ENCODE measurements at regions not wholly inside any gene's neighbourhood (a gene's known extent, or its start where the extent isn't known, plus 50 kb on each side); places are given as distances from the start of the nearest gene placed in this dataset.

GRCh38 chr2:83320053-83320452, 1139.0 kb downstream of the SUCLG1 start:
- TF ChIP-seq FOXM1 (IDR thresholded peaks at IDR 0.05; ENCODE audit: borderline replicate concordance, low read depth) (no peak), EGR1 (IDR thresholded peaks at IDR 0.05) (no peak), TAF1 (IDR thresholded peaks at IDR 0.05; ENCODE audit: low read depth) (no peak), TCF12 (IDR thresholded peaks at IDR 0.05; ENCODE audit: low read depth) (no peak), USF1 (IDR thresholded peaks at IDR 0.05) (no peak), YY1 (IDR thresholded peaks at IDR 0.05; ENCODE audit: low read depth) (no peak), MAX (IDR thresholded peaks at IDR 0.05) (no peak), CEBPB (IDR thresholded peaks at IDR 0.05) (no peak), ZBTB7A (IDR thresholded peaks at IDR 0.05; ENCODE audit: low read depth) (no peak), RAD21 (IDR thresholded peaks at IDR 0.05; ENCODE audit: low read depth) (no peak), NFIC (IDR thresholded peaks at IDR 0.05) (no peak)

DNA sequence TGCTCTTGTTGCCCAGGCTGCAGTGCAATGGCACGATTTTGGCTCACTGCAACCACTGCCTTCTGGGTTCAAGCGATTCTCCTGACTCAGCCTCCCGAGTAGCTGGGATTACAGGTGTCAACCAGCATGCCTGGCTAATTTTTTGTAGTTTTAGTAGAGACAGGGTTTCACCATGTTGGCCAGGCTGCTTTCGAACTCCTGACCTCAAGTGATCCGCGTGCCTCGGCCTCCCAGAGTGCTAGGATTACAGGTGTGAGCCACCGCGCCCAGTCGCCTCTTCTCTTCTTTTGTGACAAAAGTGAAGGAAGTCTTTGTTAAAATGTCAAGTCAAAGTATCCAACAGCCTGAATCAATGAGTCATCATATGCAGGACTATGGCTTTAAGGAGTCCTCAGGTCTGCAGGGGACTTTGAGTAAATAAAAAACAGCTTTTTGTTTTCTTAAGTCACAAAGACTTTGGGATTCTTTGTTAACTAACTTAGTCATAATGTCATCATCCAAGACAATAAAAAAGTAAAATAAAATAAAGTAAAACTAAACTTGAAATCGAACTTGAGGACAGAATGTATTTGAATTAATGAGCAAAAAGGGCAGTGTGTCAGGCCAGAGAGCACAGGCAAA, 1153.2 kb downstream of the SUCLG1 start:
- TF ChIP-seq TAF1 (IDR thresholded peaks at IDR 0.05; ENCODE audit: low read depth): no peak

GRCh38 chr2:83291083-83291482, 1168.0 kb downstream of the SUCLG1 start:
- TF ChIP-seq TEAD4 (IDR thresholded peaks at IDR 0.05) (no peak), RAD21 (IDR thresholded peaks at IDR 0.05; ENCODE audit: low read depth) (no peak), NFIC (IDR thresholded peaks at IDR 0.05) (no peak), CREB1 (IDR thresholded peaks at IDR 0.05; ENCODE audit: low read depth) (no peak), TCF12 (IDR thresholded peaks at IDR 0.05; ENCODE audit: low read depth) (no peak), FOXM1 (IDR thresholded peaks at IDR 0.05; ENCODE audit: borderline replicate concordance, low read depth) (no peak), YY1 (IDR thresholded peaks at IDR 0.05; ENCODE audit: low read depth) (no peak), USF1 (IDR thresholded peaks at IDR 0.05) (no peak), EGR1 (IDR thresholded peaks at IDR 0.05) (no peak), ZBTB7A (IDR thresholded peaks at IDR 0.05; ENCODE audit: low read depth) (no peak), MAX (IDR thresholded peaks at IDR 0.05) (no peak), EP300 (IDR thresholded peaks at IDR 0.05; ENCODE audit: borderline replicate concordance) (no peak), TAF1 (IDR thresholded peaks at IDR 0.05; ENCODE audit: low read depth) (no peak), CEBPB (IDR thresholded peaks at IDR 0.05) (no peak)
- TF ChIP-seq, protein P1, sequence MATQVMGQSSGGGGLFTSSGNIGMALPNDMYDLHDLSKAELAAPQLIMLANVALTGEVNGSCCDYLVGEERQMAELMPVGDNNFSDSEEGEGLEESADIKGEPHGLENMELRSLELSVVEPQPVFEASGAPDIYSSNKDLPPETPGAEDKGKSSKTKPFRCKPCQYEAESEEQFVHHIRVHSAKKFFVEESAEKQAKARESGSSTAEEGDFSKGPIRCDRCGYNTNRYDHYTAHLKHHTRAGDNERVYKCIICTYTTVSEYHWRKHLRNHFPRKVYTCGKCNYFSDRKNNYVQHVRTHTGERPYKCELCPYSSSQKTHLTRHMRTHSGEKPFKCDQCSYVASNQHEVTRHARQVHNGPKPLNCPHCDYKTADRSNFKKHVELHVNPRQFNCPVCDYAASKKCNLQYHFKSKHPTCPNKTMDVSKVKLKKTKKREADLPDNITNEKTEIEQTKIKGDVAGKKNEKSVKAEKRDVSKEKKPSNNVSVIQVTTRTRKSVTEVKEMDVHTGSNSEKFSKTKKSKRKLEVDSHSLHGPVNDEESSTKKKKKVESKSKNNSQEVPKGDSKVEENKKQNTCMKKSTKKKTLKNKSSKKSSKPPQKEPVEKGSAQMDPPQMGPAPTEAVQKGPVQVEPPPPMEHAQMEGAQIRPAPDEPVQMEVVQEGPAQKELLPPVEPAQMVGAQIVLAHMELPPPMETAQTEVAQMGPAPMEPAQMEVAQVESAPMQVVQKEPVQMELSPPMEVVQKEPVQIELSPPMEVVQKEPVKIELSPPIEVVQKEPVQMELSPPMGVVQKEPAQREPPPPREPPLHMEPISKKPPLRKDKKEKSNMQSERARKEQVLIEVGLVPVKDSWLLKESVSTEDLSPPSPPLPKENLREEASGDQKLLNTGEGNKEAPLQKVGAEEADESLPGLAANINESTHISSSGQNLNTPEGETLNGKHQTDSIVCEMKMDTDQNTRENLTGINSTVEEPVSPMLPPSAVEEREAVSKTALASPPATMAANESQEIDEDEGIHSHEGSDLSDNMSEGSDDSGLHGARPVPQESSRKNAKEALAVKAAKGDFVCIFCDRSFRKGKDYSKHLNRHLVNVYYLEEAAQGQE (IDR thresholded peaks at IDR 0.05; ENCODE audit: low read depth): no peak

- TF ChIP-seq TEAD4 (IDR thresholded peaks at IDR 0.05) (no peak), CEBPB (IDR thresholded peaks at IDR 0.05) (no peak), USF1 (IDR thresholded peaks at IDR 0.05) (no peak), EGR1 (IDR thresholded peaks at IDR 0.05) (no peak), NFIC (IDR thresholded peaks at IDR 0.05) (no peak), CREB1 (IDR thresholded peaks at IDR 0.05; ENCODE audit: low read depth) (no peak)
Measured at GRCh38 chr2:83282841-83283240, 1176.2 kb downstream of the SUCLG1 start.

DNA sequence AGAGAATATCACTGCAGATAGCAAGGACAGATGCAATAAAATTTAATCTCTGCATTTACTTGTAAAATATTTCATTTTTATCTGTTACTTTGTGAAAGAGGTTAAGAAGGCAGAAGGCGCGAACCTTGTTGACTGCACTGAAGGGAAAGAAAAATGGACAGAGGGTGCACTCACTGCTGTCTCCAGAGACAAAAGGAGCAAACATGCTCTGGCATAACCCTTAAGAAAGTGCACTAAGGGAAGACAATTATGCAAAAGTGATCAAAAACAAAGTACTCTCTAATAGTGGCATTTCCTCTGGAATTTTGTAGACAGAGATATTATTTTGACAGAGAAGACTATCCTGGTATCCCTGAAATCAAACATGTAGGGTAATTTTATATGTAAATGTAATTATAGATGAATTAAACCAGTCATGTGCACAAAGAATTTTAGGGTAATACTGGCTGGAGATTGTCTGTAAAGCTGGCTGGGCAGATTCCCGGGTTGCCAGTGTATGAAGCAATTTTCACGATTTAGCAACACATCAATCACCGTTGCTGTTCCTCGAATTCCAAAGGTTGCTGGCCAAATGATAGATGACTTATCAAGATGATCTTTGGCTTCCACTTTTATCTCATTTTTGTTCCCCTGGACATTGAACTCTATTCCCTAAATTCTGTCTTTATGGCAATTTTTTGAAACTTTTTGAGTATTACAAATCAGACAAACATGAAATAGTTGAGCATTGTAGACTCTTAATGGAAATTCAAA, 1176.9 kb downstream of the SUCLG1 start:
- TF ChIP-seq USF1 (IDR thresholded peaks at IDR 0.05): no peak
- no peak for TF ChIP-seq YY1 (IDR thresholded peaks at IDR 0.05; ENCODE audit: low read depth)
- no peak for TF ChIP-seq CREB1 (IDR thresholded peaks at IDR 0.05; ENCODE audit: low read depth)
- no peak for TF ChIP-seq ZBTB7A (IDR thresholded peaks at IDR 0.05; ENCODE audit: low read depth)
- TF ChIP-seq MAX (IDR thresholded peaks at IDR 0.05): no peak

DNA sequence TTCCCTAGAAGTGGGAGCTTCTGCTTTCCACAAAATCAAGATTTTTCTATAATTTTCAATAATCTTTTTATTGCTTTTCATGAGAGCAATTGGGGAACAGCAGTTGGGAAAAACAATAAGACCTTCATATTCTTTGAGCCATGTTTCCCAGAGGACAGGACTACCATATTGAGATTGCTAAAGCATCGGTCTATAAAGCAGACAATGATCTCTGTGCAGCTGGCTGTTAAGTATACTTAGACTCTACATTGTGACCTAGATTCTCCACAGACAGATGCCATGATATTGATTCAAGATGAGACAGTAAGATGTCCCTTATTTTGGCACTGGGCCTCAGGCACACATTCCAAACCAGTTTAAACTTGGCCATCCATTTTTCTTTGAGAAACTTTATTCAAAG, 1178.7 kb downstream of the SUCLG1 start:
- TF ChIP-seq YY1 (IDR thresholded peaks at IDR 0.05; ENCODE audit: low read depth) (no peak), CEBPB (IDR thresholded peaks at IDR 0.05) (no peak), TCF12 (IDR thresholded peaks at IDR 0.05; ENCODE audit: low read depth) (no peak), EGR1 (IDR thresholded peaks at IDR 0.05) (no peak), MAX (IDR thresholded peaks at IDR 0.05) (no peak), NFIC (IDR thresholded peaks at IDR 0.05) (no peak), USF1 (IDR thresholded peaks at IDR 0.05) (no peak), TAF1 (IDR thresholded peaks at IDR 0.05; ENCODE audit: low read depth) (no peak), FOXM1 (IDR thresholded peaks at IDR 0.05; ENCODE audit: borderline replicate concordance, low read depth) (no peak), EP300 (IDR thresholded peaks at IDR 0.05; ENCODE audit: borderline replicate concordance) (no peak), TEAD4 (IDR thresholded peaks at IDR 0.05) (no peak)
- TF ChIP-seq, protein P1 (IDR thresholded peaks at IDR 0.05; ENCODE audit: low read depth): no peak
